ENCODE measurements at regions not wholly inside any gene's neighbourhood (a gene's known extent, or its start where the extent isn't known, plus 50 kb on each side); places are given as distances from the start of the nearest gene placed in this dataset.

DNA sequence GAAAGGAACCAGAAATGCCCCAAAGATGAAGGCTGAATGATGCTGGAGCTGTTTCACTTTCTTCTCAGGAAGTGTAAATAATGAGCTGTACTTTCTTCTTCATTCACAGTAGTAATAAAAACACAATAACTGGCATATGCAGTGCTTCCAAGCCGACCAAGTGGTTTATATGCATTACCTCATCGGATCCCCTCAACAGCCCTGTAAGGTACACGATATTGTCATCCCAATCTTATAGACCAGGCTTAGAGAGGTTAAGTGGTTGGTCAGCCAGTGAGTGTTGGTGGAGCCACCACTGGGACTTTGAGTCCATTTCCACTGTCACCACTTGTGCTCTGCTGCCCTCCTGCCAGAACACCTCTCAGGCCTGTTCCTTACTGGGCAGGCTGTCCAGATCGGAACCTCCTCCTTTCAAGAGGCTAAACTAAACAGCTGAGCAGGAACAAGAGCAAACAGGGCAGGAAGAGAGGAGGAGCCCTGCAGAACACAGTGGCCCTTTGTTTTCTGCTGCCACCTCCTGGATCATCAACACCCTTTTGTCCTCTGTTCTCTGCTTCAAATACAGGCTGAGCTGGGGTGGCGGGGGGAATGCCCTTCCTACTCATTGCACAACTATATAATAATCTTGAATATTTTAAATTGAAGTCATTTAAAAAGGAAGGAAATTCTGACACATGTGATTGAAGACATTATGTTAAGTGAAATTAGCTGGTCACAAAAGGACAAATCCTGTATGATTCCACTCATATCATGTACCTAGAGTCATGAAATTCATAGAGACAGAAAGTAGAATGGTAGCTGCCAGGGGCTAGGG, 112.5 kb upstream of the ATP6AP2 start:
- DNase-seq (peak; percentile 23), ATAC-seq (ENCODE audit: insufficient read depth, low read depth) (no peak)
- Histone ChIP-seq H3K9ac (ENCODE audit: low read depth, low read length) (no peak overlapping the region), H3K4me2 (ENCODE audit: insufficient read depth, low read length) (no peak overlapping the region), H2AFZ (ENCODE audit: low read depth, low read length) (no peak overlapping the region), H3K4me1 (ENCODE audit: insufficient read depth, low read length) (peaks cover 27% of the 10 kb centered on the region), H4K20me1 (ENCODE audit: insufficient read depth, low read length) (no peaks in the 10 kb centered on the region), H3K4me3 (ENCODE audit: low read depth in 1 of 2, low read length in 2 of 2) (no peak overlapping the region), H3K27me3 (ENCODE audit: insufficient read depth, low read length, poor library complexity) (no peaks in the 10 kb centered on the region), H3K79me2 (ENCODE audit: insufficient read depth, low read length) (no peaks in the 10 kb centered on the region), H3K27ac (ENCODE audit: low read length) (no peak overlapping the region), H3K36me3 (ENCODE audit: insufficient read depth, low read length) (no peaks in the 10 kb centered on the region), H3K9me3 (ENCODE audit: insufficient read depth, low read length, severe bottlenecking) (no peaks in the 10 kb centered on the region)
- TF ChIP-seq, protein P1, sequence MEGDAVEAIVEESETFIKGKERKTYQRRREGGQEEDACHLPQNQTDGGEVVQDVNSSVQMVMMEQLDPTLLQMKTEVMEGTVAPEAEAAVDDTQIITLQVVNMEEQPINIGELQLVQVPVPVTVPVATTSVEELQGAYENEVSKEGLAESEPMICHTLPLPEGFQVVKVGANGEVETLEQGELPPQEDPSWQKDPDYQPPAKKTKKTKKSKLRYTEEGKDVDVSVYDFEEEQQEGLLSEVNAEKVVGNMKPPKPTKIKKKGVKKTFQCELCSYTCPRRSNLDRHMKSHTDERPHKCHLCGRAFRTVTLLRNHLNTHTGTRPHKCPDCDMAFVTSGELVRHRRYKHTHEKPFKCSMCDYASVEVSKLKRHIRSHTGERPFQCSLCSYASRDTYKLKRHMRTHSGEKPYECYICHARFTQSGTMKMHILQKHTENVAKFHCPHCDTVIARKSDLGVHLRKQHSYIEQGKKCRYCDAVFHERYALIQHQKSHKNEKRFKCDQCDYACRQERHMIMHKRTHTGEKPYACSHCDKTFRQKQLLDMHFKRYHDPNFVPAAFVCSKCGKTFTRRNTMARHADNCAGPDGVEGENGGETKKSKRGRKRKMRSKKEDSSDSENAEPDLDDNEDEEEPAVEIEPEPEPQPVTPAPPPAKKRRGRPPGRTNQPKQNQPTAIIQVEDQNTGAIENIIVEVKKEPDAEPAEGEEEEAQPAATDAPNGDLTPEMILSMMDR (IDR thresholded peaks at IDR 0.05; ENCODE audit: borderline replicate concordance, extremely low read depth, low read length, poor library complexity, severe bottlenecking): peak; percentile 27
- no peak for TF ChIP-seq EZH2 (IDR thresholded peaks at IDR 0.05; ENCODE audit: borderline replicate concordance, low read depth, low read length, severe bottlenecking)

DNA sequence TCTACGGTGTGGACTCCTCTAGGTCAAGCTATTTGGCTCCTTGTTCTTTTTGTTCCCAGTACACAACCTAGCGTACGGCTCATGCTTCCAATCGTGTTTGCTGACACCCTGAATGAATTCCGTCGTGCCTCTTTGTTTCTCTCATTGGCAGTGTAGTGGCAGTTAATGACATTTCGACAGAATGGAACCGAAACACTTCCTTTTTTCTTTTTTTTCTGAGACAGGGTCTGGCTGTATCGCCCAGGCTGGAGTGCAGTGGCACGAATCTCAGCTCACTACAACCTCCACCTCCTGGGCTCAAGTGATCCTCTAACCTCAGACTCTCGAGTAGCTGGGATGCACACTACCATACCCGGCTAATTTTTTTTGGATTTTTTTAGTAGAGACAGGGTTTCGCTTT, 113.3 kb upstream of the ATP6AP2 start:
- no peaks in the 10 kb centered on the region for H3K79me2 ChIP-seq (ENCODE audit: insufficient read depth, low read length)
- no peak overlapping the region for H2AFZ ChIP-seq (ENCODE audit: low read depth, low read length)
- H3K4me3 ChIP-seq (ENCODE audit: low read depth in 1 of 2, low read length in 2 of 2): no peak overlapping the region
- TF ChIP-seq EZH2 (IDR thresholded peaks at IDR 0.05; ENCODE audit: borderline replicate concordance, low read depth, low read length, severe bottlenecking): no peak
- TF ChIP-seq, protein P1 (IDR thresholded peaks at IDR 0.05; ENCODE audit: borderline replicate concordance, extremely low read depth, low read length, poor library complexity, severe bottlenecking): no peak
- no peak overlapping the region for H3K4me2 ChIP-seq (ENCODE audit: insufficient read depth, low read length)
- no peak for DNase-seq
- no peak for ATAC-seq (ENCODE audit: insufficient read depth, low read depth)
- H3K36me3 ChIP-seq (ENCODE audit: insufficient read depth, low read length): no peaks in the 10 kb centered on the region
- no peak overlapping the region for H3K9ac ChIP-seq (ENCODE audit: low read depth, low read length)
- peaks cover 20% of the 10 kb centered on the region for H3K4me1 ChIP-seq (ENCODE audit: insufficient read depth, low read length)
- no peak overlapping the region for H3K27ac ChIP-seq (ENCODE audit: low read length)
- H4K20me1 ChIP-seq (ENCODE audit: insufficient read depth, low read length): no peaks in the 10 kb centered on the region
- no peaks in the 10 kb centered on the region for H3K27me3 ChIP-seq (ENCODE audit: insufficient read depth, low read length, poor library complexity)
- no peaks in the 10 kb centered on the region for H3K9me3 ChIP-seq (ENCODE audit: insufficient read depth, low read length, severe bottlenecking)

DNA sequence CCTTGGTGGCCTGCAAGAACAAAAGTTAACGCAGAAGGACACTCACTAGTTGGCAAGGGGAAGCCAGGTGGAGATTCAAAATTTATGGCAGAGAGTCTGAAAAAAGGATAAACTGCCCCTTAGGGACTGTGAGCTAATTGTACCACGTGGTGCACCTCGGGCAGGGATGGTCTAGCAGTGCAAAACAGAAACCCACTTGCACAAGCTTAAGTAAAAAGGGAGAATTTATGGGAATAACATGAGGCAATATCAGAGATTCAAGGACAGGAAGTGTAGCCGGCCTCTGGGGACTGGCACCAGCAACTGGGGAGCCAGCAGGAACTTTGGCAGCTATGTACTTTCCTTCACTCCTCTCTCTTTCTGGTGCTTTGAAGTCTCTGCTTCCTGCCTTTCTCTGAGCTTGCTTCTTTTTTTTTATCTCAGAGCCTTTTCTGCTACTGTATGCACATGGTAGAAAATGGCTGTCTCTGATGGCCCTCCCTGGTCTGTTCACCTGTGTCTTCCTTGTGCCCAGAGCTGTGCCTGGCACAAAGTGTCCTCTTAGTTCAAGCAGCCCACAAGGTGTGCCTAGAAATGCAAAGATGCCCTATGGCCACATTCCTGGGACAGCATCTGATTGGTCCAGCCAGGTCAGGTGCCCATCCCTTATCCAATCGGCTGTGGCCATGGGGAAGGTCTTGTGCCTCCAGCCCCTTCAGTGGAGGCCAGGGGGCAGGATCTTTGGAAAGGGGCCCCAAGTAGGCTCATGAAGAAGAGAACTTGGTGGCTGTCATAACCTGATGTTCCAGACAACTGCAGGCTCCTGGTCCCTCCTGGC, 114.8 kb upstream of the ATP6AP2 start:
- peak; percentile 79 for ATAC-seq (ENCODE audit: insufficient read depth, low read depth)
- Histone ChIP-seq H3K27ac (ENCODE audit: low read length) (no peak overlapping the region), H3K4me1 (ENCODE audit: insufficient read depth, low read length) (peaks cover 9% of the 10 kb centered on the region), H2AFZ (ENCODE audit: low read depth, low read length) (peak overlapping the region; percentile 52; the same call in 1 of the 2 replicates), H3K9me3 (ENCODE audit: insufficient read depth, low read length, severe bottlenecking) (no peaks in the 10 kb centered on the region), H3K4me2 (ENCODE audit: insufficient read depth, low read length) (no peak overlapping the region), H3K79me2 (ENCODE audit: insufficient read depth, low read length) (no peaks in the 10 kb centered on the region), H3K4me3 (ENCODE audit: low read depth in 1 of 2, low read length in 2 of 2) (no peak overlapping the region), H3K9ac (ENCODE audit: low read depth, low read length) (no peak overlapping the region), H3K36me3 (ENCODE audit: insufficient read depth, low read length) (no peaks in the 10 kb centered on the region), H4K20me1 (ENCODE audit: insufficient read depth, low read length) (no peaks in the 10 kb centered on the region), H3K27me3 (ENCODE audit: insufficient read depth, low read length, poor library complexity) (no peaks in the 10 kb centered on the region)
- DNase-seq: peak; percentile 13
- TF ChIP-seq EZH2 (IDR thresholded peaks at IDR 0.05; ENCODE audit: borderline replicate concordance, low read depth, low read length, severe bottlenecking): no peak
- TF ChIP-seq, protein P1 (IDR thresholded peaks at IDR 0.05; ENCODE audit: borderline replicate concordance, extremely low read depth, low read length, poor library complexity, severe bottlenecking): no peak
